ENCODE measurements at regions not wholly inside any gene's neighbourhood (a gene's known extent, or its start where the extent isn't known, plus 50 kb on each side); places are given as distances from the start of the nearest gene placed in this dataset.

- TF ChIP-seq AFF4 (CRISPR knock-in tag; IDR thresholded peaks at IDR 0.05; ENCODE audit: borderline replicate concordance), result no peak
Measured at GRCh38 chr1:147486876-147487656, 54.2 kb upstream of the BCL9 start (continued).

- Mint-ChIP-seq H3K36me3 (no peaks in the 10 kb centered on the region), H3K27ac (no peak overlapping the region), H3K4me3 (no peak overlapping the region), H3K4me1 (peaks cover 2% of the 10 kb centered on the region; the same call in 1 of the 2 replicates), H3K9me3 (no peaks in the 10 kb centered on the region), H3K27me3 (ENCODE audit: low read depth) (peaks cover 2% of the 10 kb centered on the region; the same call in 1 of the 2 replicates)
- CTCF ChIA-PET, result interaction anchor here (1.2 to 3.1 kb wide), 5 partner anchors 55 to 217 kb away, joined by 3 to 15 read pairs (median 6); no protein-coding TSS in a partner anchor
- DNase-seq (ENCODE audit: low spot score) (no peak), ATAC-seq (peak; percentile 57)
- POLR2A ChIA-PET, result no interaction called here
- no peak for TF ChIP-seq TEAD1 (CRISPR knock-in tag; IDR thresholded peaks at IDR 0.05)
- TF ChIP-seq GABPB1 (CRISPR knock-in tag; IDR thresholded peaks at IDR 0.05), result no peak
- TF ChIP-seq ZNF281 (CRISPR knock-in tag; IDR thresholded peaks at IDR 0.05), result no peak
- TF ChIP-seq FOXJ3 (CRISPR knock-in tag; IDR thresholded peaks at IDR 0.05; ENCODE audit: borderline replicate concordance), result no peak
- TF ChIP-seq ZNF317 (CRISPR knock-in tag; IDR thresholded peaks at IDR 0.05; ENCODE audit: borderline replicate concordance, low read depth), result no peak
- no peak for TF ChIP-seq ZNF138 (CRISPR knock-in tag; conservative IDR thresholded peaks at IDR 0.05)
- TF ChIP-seq ESRRA (CRISPR knock-in tag; IDR thresholded peaks at IDR 0.05; ENCODE audit: borderline replicate concordance), result no peak
- no peak for TF ChIP-seq ATF6 (CRISPR knock-in tag; IDR thresholded peaks at IDR 0.05)
- no peak for TF ChIP-seq RELA (CRISPR knock-in tag; IDR thresholded peaks at IDR 0.05; ENCODE audit: borderline replicate concordance)
- no peak for TF ChIP-seq NR1H2 (CRISPR knock-in tag; IDR thresholded peaks at IDR 0.05)
- TF ChIP-seq ZNF671 (CRISPR knock-in tag; IDR thresholded peaks at IDR 0.05), result no peak
- no peak for TF ChIP-seq ZMAT4 (CRISPR knock-in tag; IDR thresholded peaks at IDR 0.05)
- TF ChIP-seq FOXP1 (CRISPR knock-in tag; IDR thresholded peaks at IDR 0.05; ENCODE audit: borderline replicate concordance), result no peak
- no peak for TF ChIP-seq ZNF121 (CRISPR knock-in tag; IDR thresholded peaks at IDR 0.05)
- no peak for TF ChIP-seq FOXK1 (CRISPR knock-in tag; IDR thresholded peaks at IDR 0.05)
Measured at GRCh38 chr1:147491098-147491497, 50.2 kb upstream of the BCL9 start.
